ENCODE measurements at regions not wholly inside any gene's neighbourhood (a gene's known extent, or its start where the extent isn't known, plus 50 kb on each side); places are given as distances from the start of the nearest gene placed in this dataset.

GRCh38 chr15:36432161-36432560 lies 147.3 kb upstream of the CDIN1 start:
- dilution Hi-C loops (cut with HindIII; ENCODE audit: low sequenced_read_pairs, unreplicated experiment), result no loop called here
- Histone ChIP-seq H3K9me1 (ENCODE audit: insufficient read depth, low read length) (peaks cover 2% of the 10 kb centered on the region; the same call in 1 of the 2 replicates), H3K9me3 (ENCODE audit: control insufficient read depth, insufficient read depth, low read length) (no peaks in the 10 kb centered on the region), H3K36me3 (ENCODE audit: control insufficient read depth, insufficient read depth, low read length) (no peaks in the 10 kb centered on the region), H2BK15ac (ENCODE audit: low read depth, low read length) (peak overlapping the region; percentile 81; the same call in 2 of the 3 replicates), H3K9ac (ENCODE audit: low read depth, low read length) (no peak overlapping the region), H3K14ac (replicated peaks; ENCODE audit: low read depth, low read length) (peak overlapping the region; percentile 58), H2BK20ac (ENCODE audit: low read depth, low read length) (peak overlapping the region; percentile 84), H2BK5ac (ENCODE audit: low read depth, low read length, poor library complexity, severe bottlenecking) (peak overlapping the region; percentile 99), H3K23ac (ENCODE audit: low read depth, low read length) (peak overlapping the region; percentile 55), H4K20me1 (ENCODE audit: insufficient read depth, low read length) (no peaks in the 10 kb centered on the region), H3K4me3 (ENCODE audit: insufficient read depth, low read depth, low read length) (no peak overlapping the region), H4K91ac (ENCODE audit: insufficient read depth, low read depth, low read length) (peak overlapping the region; percentile 71; the same call in 1 of the 2 replicates), H3K4me2 (ENCODE audit: low read depth, low read length) (peak overlapping the region; percentile 2; the same call in 1 of the 2 replicates), H2AFZ (replicated peaks; ENCODE audit: low read length, poor library complexity) (no peak overlapping the region), H3K18ac (ENCODE audit: low read depth, low read length) (peak overlapping the region; percentile 87; the same call in 1 of the 2 replicates), H3K56ac (ENCODE audit: extremely low read depth, insufficient read depth, low read length) (peak overlapping the region; percentile 22; the same call in 1 of the 2 replicates), H4K5ac (ENCODE audit: low read depth, low read length) (peak overlapping the region; percentile 50; the same call in 1 of the 2 replicates), H4K8ac (ENCODE audit: low read depth in 2 of 2, low read length in 2 of 2) (peak overlapping the region in 1 of 2 experiments; percentile 82; a peak in 2 of 4 replicates), H2AK9ac (replicated peaks; ENCODE audit: low read depth, low read length, poor library complexity) (no peak overlapping the region), H3K4me1 (ENCODE audit: control insufficient read depth, insufficient read depth, low read length) (peaks cover 11% of the 10 kb centered on the region; the same call in 1 of the 2 replicates), H2AK5ac (ENCODE audit: low read depth, low read length) (no peak overlapping the region), H3K27ac (ENCODE audit: insufficient read depth, low read length) (no peak overlapping the region), H2BK120ac (ENCODE audit: low read depth, low read length) (peak overlapping the region; percentile 82), H3K27me3 (ENCODE audit: control insufficient read depth, insufficient read depth, low read length) (no peaks in the 10 kb centered on the region), H3K4ac (ENCODE audit: low read depth, low read length) (peak overlapping the region; percentile 66; the same call in 1 of the 2 replicates), H3K79me1 (ENCODE audit: low read depth in 1 of 2, low read length in 2 of 2) (no peaks in the 10 kb centered on the region)
- no peak; the same call in 1 of the 2 replicates for ATAC-seq (ENCODE audit: low read depth)
- intact Hi-C loops (cut with micrococcal nuclease), result no loop called here
- no CpG with 5 or more reads among the region's 2 CpGs for WGBS, 2 experiments (ENCODE audit: extremely low coverage in 2 of 2, insufficient read length in 1 of 2)
- in situ Hi-C loops (cut with MboI; ENCODE audit: low sequenced_read_pairs), result loop anchor here (5.0 kb wide), 1 partner anchor 35 kb away; no protein-coding TSS in a partner anchor
- BruUV-seq (replicated peaks), result no TSS peak
- TF ChIP-seq USF2 (IDR thresholded peaks at IDR 0.05; ENCODE audit: low read depth, low read length) (no peak), NFE2L2 (IDR thresholded peaks at IDR 0.05; ENCODE audit: low read depth, low read length) (no peak), SMC3 (IDR thresholded peaks at IDR 0.05; ENCODE audit: low read depth, low read length) (no peak), MXI1 (IDR thresholded peaks at IDR 0.05; ENCODE audit: borderline replicate concordance, low read depth, low read length) (no peak)
- ChIA-PET CTCF (interaction anchor here (1.3 kb wide), 1 partner anchor 46 kb away, joined by 3 read pairs; no protein-coding TSS in a partner anchor), POLR2A (ENCODE audit: unreplicated experiment) (no interaction called here)
- peak; percentile 88 for DNase-seq

Data from IMR-90 (cell line).